HEK293 (cell line): ENCODE measurements at regions not wholly inside any gene's neighbourhood (a gene's known extent, or its start where the extent isn't known, plus 50 kb on each side); places are given as distances from the start of the nearest gene placed in this dataset.

ENCODE experiments used
- KLF16 ChIP-seq: fragments of 450-650 bp; formaldehyde crosslinking; IDR thresholded peaks from 2 replicates; pipeline ENCODE4 v1.5.1; 2017; ENCODE audit warnings: missing biosample characterization, missing genetic modification characterization
- ZBTB1 ChIP-seq: fragments of 450-650 bp; formaldehyde crosslinking; IDR thresholded peaks from 2 replicates; pipeline ENCODE4 v1.5.1; 2016; ENCODE audit warnings: missing biosample characterization, missing genetic modification characterization
- ZEB2 ChIP-seq: fragments of 450-650 bp; formaldehyde crosslinking; IDR thresholded peaks from 2 replicates; pipeline ENCODE4 v1.5.1; 2016; ENCODE audit warnings: missing biosample characterization, missing genetic modification characterization
- ZNF274 ChIP-seq, 2 experiments: fragments of 200-500 bp in 1 of 2; fragments of 450-650 bp in 1 of 2; sonication (Bioruptor generic) in 1 of 2; formaldehyde crosslinking in 1 of 2; IDR thresholded peaks; 2 replicates each; pipeline versions ENCODE4 v1.5.1 to v1.6.1; 2014 to 2016; ENCODE audit warnings: borderline replicate concordance in 1 of 2, inconsistent platforms in 1 of 2, low read length in 1 of 2, missing biosample characterization in 1 of 2, missing genetic modification characterization in 1 of 2
- ZNF423 ChIP-seq: fragments of 450-650 bp; formaldehyde crosslinking; IDR thresholded peaks from 2 replicates; pipeline ENCODE4 v1.5.1; 2016; ENCODE audit warnings: missing biosample characterization, missing genetic modification characterization
- ZNF558 ChIP-seq: fragments of 450-650 bp; formaldehyde crosslinking; IDR thresholded peaks from 2 replicates; pipeline ENCODE4 v1.5.1; 2016; ENCODE audit warnings: missing biosample characterization, missing genetic modification characterization
- ZNF561 ChIP-seq: fragments of 450-650 bp; IDR thresholded peaks from 2 replicates; pipeline ENCODE4 v1.5.1; 2018; ENCODE audit warnings: missing biosample characterization, missing genetic modification characterization, borderline replicate concordance
- ZNF785 ChIP-seq: fragments of 450-650 bp; formaldehyde crosslinking; IDR thresholded peaks from 2 replicates; pipeline ENCODE4 v1.5.1; 2016; ENCODE audit warnings: missing biosample characterization, missing genetic modification characterization
- TF ChIP-seq, protein P1 (sequence below): fragments of 450-650 bp; formaldehyde crosslinking; IDR thresholded peaks from 2 replicates; pipeline ENCODE4 v1.5.1; 2016; ENCODE audit warnings: missing biosample characterization, missing genetic modification characterization
- TF ChIP-seq, protein P2 (sequence below): fragments of 450-650 bp; formaldehyde crosslinking; IDR thresholded peaks from 2 replicates; pipeline ENCODE4 v1.5.1; 2016; ENCODE audit warnings: missing biosample characterization, missing genetic modification characterization
- TF ChIP-seq, protein P3 (sequence below): fragments of 450-650 bp; formaldehyde crosslinking; IDR thresholded peaks from 2 replicates; pipeline ENCODE4 v1.5.0; 2017; ENCODE audit warnings: missing biosample characterization, missing genetic modification characterization, borderline replicate concordance
- TF ChIP-seq, protein P4 (sequence below): fragments of 450-650 bp; formaldehyde crosslinking; IDR thresholded peaks from 2 replicates; pipeline ENCODE4 v1.5.1; 2017; ENCODE audit warnings: missing biosample characterization, missing genetic modification characterization
- TF ChIP-seq, protein P5 (sequence below): fragments of 450-650 bp; formaldehyde crosslinking; IDR thresholded peaks from 2 replicates; pipeline ENCODE4; 2016; ENCODE audit warnings: missing biosample characterization, missing genetic modification characterization
- TF ChIP-seq, protein P6 (sequence below): sonication (generic); formaldehyde crosslinking; IDR thresholded peaks from 2 replicates; pipeline ENCODE4 v1.8.1; 2022; ENCODE audit warnings: mild to moderate bottlenecking, moderate library complexity, missing genetic modification reagents

DNA sequence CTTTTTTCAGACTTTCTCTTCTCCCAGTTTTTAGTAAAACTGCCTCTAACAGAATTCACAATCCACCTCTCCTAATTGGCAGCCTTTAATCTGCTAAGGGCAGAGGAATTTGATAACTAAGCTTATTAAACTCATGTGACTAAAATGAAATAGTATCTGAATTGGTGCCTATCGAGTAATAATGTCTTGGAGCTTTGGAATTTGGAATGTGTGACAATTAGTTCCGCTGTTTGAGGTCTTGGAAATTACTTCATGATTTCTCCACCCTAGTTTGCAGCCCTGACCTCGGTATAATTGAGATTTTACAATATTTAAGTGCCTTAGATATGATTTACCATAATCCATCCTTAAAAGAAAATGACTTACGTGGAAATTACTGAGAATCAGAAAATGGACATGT is 190.4 kb upstream of the NEBL start:
- TF ChIP-seq, protein P1, sequence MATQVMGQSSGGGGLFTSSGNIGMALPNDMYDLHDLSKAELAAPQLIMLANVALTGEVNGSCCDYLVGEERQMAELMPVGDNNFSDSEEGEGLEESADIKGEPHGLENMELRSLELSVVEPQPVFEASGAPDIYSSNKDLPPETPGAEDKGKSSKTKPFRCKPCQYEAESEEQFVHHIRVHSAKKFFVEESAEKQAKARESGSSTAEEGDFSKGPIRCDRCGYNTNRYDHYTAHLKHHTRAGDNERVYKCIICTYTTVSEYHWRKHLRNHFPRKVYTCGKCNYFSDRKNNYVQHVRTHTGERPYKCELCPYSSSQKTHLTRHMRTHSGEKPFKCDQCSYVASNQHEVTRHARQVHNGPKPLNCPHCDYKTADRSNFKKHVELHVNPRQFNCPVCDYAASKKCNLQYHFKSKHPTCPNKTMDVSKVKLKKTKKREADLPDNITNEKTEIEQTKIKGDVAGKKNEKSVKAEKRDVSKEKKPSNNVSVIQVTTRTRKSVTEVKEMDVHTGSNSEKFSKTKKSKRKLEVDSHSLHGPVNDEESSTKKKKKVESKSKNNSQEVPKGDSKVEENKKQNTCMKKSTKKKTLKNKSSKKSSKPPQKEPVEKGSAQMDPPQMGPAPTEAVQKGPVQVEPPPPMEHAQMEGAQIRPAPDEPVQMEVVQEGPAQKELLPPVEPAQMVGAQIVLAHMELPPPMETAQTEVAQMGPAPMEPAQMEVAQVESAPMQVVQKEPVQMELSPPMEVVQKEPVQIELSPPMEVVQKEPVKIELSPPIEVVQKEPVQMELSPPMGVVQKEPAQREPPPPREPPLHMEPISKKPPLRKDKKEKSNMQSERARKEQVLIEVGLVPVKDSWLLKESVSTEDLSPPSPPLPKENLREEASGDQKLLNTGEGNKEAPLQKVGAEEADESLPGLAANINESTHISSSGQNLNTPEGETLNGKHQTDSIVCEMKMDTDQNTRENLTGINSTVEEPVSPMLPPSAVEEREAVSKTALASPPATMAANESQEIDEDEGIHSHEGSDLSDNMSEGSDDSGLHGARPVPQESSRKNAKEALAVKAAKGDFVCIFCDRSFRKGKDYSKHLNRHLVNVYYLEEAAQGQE (tag by site-specific recombination), result no peak
- TF ChIP-seq ZNF785 (tag by site-specific recombination) (no peak), KLF16 (tag by site-specific recombination) (no peak), ZNF558 (tag by site-specific recombination) (no peak), ZNF561 (tag by site-specific recombination) (no peak), ZNF274 (IDR thresholded peaks at IDR 0.05; ENCODE audit: low read length) (no peak), ZNF274 (tag by site-specific recombination; IDR thresholded peaks at IDR 0.05; ENCODE audit: borderline replicate concordance) (no peak), ZEB2 (no peak), ZNF423 (tag by site-specific recombination) (no peak), ZBTB1 (tag by site-specific recombination) (no peak)
- TF ChIP-seq, protein P2, sequence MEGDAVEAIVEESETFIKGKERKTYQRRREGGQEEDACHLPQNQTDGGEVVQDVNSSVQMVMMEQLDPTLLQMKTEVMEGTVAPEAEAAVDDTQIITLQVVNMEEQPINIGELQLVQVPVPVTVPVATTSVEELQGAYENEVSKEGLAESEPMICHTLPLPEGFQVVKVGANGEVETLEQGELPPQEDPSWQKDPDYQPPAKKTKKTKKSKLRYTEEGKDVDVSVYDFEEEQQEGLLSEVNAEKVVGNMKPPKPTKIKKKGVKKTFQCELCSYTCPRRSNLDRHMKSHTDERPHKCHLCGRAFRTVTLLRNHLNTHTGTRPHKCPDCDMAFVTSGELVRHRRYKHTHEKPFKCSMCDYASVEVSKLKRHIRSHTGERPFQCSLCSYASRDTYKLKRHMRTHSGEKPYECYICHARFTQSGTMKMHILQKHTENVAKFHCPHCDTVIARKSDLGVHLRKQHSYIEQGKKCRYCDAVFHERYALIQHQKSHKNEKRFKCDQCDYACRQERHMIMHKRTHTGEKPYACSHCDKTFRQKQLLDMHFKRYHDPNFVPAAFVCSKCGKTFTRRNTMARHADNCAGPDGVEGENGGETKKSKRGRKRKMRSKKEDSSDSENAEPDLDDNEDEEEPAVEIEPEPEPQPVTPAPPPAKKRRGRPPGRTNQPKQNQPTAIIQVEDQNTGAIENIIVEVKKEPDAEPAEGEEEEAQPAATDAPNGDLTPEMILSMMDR (tag by site-specific recombination), result no peak
- TF ChIP-seq, protein P3, sequence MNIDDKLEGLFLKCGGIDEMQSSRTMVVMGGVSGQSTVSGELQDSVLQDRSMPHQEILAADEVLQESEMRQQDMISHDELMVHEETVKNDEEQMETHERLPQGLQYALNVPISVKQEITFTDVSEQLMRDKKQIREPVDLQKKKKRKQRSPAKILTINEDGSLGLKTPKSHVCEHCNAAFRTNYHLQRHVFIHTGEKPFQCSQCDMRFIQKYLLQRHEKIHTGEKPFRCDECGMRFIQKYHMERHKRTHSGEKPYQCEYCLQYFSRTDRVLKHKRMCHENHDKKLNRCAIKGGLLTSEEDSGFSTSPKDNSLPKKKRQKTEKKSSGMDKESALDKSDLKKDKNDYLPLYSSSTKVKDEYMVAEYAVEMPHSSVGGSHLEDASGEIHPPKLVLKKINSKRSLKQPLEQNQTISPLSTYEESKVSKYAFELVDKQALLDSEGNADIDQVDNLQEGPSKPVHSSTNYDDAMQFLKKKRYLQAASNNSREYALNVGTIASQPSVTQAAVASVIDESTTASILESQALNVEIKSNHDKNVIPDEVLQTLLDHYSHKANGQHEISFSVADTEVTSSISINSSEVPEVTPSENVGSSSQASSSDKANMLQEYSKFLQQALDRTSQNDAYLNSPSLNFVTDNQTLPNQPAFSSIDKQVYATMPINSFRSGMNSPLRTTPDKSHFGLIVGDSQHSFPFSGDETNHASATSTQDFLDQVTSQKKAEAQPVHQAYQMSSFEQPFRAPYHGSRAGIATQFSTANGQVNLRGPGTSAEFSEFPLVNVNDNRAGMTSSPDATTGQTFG, result no peak
- TF ChIP-seq, protein P4, sequence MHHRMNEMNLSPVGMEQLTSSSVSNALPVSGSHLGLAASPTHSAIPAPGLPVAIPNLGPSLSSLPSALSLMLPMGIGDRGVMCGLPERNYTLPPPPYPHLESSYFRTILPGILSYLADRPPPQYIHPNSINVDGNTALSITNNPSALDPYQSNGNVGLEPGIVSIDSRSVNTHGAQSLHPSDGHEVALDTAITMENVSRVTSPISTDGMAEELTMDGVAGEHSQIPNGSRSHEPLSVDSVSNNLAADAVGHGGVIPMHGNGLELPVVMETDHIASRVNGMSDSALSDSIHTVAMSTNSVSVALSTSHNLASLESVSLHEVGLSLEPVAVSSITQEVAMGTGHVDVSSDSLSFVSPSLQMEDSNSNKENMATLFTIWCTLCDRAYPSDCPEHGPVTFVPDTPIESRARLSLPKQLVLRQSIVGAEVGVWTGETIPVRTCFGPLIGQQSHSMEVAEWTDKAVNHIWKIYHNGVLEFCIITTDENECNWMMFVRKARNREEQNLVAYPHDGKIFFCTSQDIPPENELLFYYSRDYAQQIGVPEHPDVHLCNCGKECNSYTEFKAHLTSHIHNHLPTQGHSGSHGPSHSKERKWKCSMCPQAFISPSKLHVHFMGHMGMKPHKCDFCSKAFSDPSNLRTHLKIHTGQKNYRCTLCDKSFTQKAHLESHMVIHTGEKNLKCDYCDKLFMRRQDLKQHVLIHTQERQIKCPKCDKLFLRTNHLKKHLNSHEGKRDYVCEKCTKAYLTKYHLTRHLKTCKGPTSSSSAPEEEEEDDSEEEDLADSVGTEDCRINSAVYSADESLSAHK, result no peak
- TF ChIP-seq, protein P5, sequence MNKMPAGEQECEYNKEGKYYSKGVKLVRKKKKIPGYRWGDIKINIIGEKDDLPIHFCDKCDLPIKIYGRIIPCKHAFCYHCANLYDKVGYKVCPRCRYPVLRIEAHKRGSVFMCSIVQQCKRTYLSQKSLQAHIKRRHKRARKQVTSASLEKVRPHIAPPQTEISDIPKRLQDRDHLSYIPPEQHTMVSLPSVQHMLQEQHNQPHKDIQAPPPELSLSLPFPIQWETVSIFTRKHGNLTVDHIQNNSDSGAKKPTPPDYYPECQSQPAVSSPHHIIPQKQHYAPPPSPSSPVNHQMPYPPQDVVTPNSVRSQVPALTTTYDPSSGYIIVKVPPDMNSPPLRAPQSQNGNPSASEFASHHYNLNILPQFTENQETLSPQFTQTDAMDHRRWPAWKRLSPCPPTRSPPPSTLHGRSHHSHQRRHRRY (tag by site-specific recombination), result no peak
- TF ChIP-seq, protein P6, sequence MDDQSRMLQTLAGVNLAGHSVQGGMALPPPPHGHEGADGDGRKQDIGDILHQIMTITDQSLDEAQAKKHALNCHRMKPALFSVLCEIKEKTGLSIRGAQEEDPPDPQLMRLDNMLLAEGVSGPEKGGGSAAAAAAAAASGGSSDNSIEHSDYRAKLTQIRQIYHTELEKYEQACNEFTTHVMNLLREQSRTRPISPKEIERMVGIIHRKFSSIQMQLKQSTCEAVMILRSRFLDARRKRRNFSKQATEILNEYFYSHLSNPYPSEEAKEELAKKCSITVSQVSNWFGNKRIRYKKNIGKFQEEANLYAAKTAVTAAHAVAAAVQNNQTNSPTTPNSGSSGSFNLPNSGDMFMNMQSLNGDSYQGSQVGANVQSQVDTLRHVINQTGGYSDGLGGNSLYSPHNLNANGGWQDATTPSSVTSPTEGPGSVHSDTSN, result no peak
